HG02571 (cell line): ENCODE measurements at regions not wholly inside any gene's neighbourhood (a gene's known extent, or its start where the extent isn't known, plus 50 kb on each side); places are given as distances from the start of the nearest gene placed in this dataset.

Experiments used
- ATAC-seq: cut with Tn5 transposase; IDR thresholded peaks from one replicate; pipeline ENCODE4 v1.9.1; 2021; ENCODE audit warnings: mild to moderate bottlenecking, moderate library complexity; ENCODE audit not compliant: unreplicated experiment

DNA sequence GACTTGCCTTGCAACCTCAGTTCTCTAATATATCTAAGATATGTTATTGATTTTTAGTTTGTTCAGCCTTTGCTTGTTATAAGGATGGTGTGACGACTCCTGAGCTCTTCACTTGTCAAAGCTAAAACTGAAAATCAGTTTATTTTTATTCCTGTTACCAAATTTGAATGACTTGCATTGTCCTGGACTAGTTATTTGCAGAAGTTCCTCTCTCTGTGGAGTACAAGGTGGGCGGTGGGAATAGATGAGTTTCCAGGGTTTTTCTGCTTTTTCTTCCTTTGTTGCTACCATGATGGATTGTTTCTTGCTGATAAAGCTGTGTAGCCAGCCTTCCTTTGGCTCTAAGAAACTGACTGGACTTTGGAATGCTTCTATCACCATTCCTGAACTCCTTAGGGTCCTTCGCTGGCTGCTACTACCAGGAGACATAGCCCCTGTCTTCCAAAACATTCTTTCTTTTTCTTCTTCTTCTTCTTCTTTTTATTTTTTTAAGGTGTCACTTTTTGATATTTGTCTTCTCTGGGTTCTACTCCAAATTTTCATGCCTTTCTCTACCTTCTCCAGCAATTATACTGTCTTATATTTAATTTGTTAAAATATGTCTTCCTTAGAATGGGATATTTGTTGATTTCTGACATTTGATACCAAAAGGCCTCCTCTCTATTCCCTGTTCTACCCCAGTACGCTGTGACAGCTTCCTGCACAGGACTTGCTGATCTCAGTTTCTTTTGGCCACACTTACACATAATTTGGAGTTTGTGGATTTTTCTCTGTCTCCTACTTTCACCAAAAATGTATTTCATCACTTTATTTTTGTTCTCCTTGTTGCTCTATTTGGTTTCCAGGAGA lies 145.1 kb upstream of the THRB start:
- no peak for ATAC-seq

DNA sequence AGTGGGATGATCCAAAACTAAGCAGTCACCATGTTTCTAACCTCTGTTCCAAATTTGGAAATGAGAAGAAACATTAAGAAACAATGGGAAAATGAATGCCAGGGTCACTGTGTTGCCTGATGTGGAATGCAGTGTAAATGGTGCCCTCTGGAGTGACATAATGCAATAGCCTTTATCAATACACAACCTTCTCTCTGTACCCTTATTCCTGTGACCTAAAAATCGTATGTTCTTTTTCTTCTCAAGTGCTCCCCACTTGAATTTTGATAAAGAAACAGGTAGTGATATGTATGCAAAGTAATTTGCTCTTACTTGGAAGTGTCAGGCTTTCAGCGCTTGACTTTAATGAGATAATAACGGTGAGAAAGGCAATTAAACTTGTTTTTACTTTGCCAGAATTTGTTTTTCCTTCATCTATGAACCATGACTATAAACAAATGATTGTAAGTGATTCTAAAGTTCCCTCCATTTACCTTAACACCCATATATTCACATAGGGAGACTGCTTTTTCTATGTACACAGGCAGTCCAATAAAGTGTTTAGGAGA lies 145.8 kb upstream of the THRB start:
- ATAC-seq: no peak

DNA sequence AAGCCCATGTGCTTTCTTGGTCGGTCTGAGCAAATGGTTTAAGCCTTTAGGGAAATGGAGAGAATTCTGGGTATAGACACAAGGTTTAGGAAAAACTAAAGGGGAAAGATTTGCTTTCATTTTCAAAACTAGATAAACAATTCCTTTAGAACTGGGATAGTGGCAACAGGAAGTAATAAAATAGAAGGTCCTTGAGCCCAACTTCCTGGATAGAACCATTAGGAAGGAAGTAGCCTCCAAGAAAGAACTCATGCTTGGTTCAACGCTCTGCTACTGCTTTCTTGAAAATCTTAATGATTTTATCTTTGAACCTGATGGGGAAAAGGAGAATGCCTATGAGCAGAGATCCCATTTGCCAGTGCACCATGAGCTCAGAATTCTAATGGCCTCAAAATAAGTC lies 147.0 kb upstream of the THRB start:
- no peak for ATAC-seq

- ATAC-seq: no peak
Measured at GRCh38 chr3:24645047-24645446, 150.4 kb upstream of the THRB start.

DNA sequence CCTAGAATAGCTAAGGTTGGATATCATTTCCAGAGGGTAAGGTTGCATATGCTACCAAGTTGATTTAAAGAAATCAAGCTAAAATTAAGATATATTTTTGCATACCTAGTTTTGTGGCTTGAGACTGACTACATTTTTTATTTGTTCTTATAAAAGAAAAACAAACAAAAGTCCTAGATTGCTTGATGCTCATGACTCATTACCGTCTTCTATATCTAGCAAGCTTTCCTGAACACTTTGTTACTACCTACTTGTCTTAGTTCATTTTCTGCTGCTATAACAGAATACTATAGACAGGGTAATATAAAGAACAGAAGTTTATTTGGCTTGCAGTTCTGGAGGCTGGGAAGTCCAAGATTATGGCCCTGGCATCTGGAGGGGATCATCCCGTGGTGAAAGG lies 152.1 kb upstream of the THRB start:
- ATAC-seq: no peak

GRCh38 chr3:24648063-24648462 lies 153.4 kb upstream of the THRB start:
- ATAC-seq: no peak

DNA sequence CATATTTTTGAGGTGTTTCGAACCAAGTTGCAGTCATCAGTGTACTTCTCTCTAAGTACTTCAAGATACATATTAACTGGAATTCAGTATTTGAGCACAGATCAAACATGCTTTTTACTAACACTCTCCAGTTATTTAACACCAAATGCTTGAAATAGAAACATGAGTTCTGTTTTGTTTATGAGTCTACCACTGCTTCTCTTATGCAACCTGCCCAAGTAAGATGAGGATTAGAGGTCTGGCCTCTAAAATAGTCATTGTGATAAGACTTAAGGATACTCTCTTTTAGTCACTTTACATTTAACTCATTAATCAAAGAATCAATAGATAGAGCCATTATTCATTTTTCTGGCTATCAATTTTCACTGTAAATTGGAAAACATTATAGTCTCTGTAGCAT lies 156.2 kb upstream of the THRB start:
- no peak for ATAC-seq

- no peak for ATAC-seq
Measured at GRCh38 chr3:24657870-24658510, 163.3 kb upstream of the THRB start.

GRCh38 chr3:24661175-24661584 lies 166.5 kb upstream of the THRB start:
- ATAC-seq: no peak

- no peak for ATAC-seq
Measured at GRCh38 chr3:24662449-24663345, 168.0 kb upstream of the THRB start.

DNA sequence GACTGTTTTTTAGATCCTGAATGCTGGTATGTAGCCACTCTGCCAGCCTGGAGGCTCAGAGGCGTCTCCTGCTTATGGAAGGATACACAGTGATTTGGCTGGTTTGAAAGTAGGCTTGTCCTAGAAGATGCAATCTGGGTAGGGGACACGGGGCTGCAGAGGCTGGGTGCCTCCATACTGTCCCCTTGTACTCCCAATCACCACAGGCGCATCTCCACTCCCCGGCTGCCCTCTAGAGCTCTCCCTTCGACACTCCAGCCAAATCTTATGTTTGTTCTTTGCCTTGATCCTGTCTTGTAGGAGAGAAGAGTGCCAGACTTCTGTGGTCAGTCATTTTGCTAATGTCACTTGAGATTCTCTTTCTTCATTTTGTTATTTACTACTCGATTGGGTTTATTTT lies 168.8 kb upstream of the THRB start:
- no peak for ATAC-seq

- ATAC-seq: no peak
Measured at GRCh38 chr3:24668039-24668438, 173.4 kb upstream of the THRB start.

- ATAC-seq: no peak
Measured at GRCh38 chr3:24670871-24671270, 176.2 kb upstream of the THRB start.

GRCh38 chr3:24673596-24673995 lies 178.9 kb upstream of the THRB start:
- ATAC-seq: no peak

DNA sequence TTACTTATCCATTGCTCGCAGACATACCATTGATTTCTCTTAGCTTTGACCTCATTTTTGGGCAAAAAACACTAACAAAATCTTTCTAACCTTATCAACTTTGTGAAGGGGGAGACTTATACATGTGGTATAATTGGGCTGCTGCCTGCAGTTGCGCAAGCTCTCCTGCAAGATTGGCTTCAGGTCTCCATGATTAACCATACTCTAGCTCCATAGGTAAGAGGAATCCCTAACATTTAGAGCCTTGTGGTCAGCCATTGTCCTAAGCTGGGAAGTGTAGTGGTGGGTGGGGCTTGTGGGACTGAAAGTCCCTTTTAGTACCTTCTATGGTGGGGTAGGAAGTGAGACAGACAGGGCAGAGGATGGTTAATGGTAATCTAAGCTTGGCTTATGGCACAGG lies 179.6 kb upstream of the THRB start:
- no peak for ATAC-seq

GRCh38 chr3:24678021-24678420 lies 183.4 kb upstream of the THRB start:
- no peak for ATAC-seq

DNA sequence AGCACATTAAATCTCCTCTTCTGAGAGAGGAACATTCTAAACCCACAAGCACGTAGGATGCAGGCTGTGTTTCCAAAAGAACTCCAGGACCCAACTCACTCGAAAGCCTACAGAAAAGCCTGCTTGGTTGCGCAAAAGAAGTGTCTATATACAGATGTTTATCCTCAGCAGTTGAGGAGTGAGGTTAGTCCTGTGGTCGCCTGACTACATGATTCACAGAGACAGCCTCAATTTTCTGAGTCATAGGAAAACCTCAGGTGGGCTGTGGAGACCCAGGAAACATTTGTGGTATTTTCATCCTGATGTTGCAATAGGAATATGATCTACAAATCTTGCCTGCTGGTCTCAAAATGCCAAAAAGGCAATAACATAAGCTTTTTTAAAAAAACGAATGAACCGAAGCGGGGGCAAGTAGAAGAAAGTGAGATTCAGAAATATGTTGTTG lies 183.8 kb upstream of the THRB start:
- no peak for ATAC-seq

DNA sequence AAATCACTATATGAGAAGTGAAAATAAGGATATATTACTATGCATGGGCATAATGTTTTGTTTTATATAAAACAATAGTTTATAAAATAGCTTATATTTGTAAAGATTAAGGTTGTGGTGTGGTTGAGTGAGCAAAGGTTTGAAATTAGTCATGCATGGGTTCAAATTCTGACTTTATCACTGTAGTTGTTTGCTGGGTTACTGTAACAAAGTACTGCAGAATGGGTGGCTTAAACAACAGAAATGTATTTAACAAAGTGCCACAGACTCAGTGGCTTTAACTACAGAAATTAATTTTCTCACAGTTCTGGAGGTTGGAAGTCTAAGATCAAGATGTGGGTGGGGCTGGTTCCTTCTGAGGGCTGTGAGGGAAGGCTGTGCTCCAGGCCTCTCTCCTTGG lies 184.8 kb upstream of the THRB start:
- ATAC-seq: no peak

GRCh38 chr3:24680214-24680967 lies 185.7 kb upstream of the THRB start:
- ATAC-seq: peak; percentile 85

DNA sequence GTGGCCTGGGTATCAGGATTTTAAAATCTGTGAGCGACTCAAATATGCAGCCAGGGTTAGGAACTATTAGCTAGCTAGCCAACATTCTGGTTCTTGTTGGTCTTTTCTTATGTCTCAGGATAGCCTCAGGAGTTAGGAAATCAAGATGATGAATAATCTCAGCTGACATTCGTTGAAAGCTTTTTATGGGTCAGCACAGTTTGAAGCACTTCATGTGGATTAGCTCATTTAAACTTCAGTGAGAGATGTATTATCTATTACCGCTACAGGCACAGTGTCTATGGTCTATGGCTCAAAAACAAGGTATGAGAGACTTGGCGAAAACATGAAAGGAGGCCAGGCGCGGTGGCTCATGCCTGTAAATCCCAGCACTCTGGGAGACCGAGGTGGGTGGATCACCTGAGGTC lies 187.5 kb upstream of the THRB start:
- ATAC-seq: no peak
